ENCODE measurements at regions not wholly inside any gene's neighbourhood (a gene's known extent, or its start where the extent isn't known, plus 50 kb on each side); places are given as distances from the start of the nearest gene placed in this dataset.

DNA sequence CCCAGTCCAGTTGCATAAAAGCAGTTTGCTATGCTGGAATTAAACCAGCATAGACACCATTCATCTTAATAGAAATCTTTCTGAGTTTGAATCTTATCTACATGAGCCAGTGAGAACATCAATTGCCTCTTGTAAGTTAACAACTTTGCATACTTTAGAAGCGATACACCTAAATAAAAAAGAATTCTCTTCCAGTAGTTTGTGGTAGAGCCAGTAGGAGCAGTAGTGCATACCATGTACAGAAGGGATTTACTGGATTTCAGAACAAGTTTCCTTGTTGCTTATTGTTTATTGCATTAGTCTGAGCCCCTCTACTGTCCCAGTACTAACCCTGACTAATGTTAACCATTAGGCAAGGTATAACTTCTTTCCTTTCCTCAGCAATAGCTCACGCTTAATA lies 313.1 kb downstream of the TGFB2 start:
- Histone ChIP-seq H3K9me3 (replicated peaks; ENCODE audit: control insufficient read depth, insufficient read depth, low read depth, low read length) (no peaks in the 10 kb centered on the region), H3K9ac (ENCODE audit: insufficient read depth in 1 of 2, low read depth in 2 of 2, low read length in 2 of 2) (no peak overlapping the region), H3K27me3 (ENCODE audit: control insufficient read depth in 2 of 2, insufficient read depth in 2 of 2, low read length in 2 of 2) (no peaks in the 10 kb centered on the region), H3K79me2 (ENCODE audit: control insufficient read depth, insufficient read depth, low read length) (no peaks in the 10 kb centered on the region), H3K27ac (ENCODE audit: extremely low read depth, low read depth, low read length) (no peak overlapping the region), H2AFZ (ENCODE audit: low read depth, low read length) (no peak overlapping the region), H3K4me2 (ENCODE audit: insufficient read depth, low read length) (no peak overlapping the region), H4K20me1 (replicated peaks; ENCODE audit: control insufficient read depth, insufficient read depth, low read length) (no peaks in the 10 kb centered on the region), H3K4me1 (replicated peaks in 1 of 2; ENCODE audit: control insufficient read depth in 2 of 2, insufficient read depth in 2 of 2, low read length in 2 of 2) (no peaks in the 10 kb centered on the region), H3K9me1 (ENCODE audit: control insufficient read depth, insufficient read depth, low read length) (no peaks in the 10 kb centered on the region), H3K36me3 (ENCODE audit: control insufficient read depth, insufficient read depth, low read length) (no peaks in the 10 kb centered on the region), H3K4me3 (no peak overlapping the region)
- WGBS (ENCODE audit: insufficient coverage, low coverage, missing lambda C conversion rate) = 0% methylated on average over 2 of the region's 2 CpGs
- no TSS peak for BruUV-seq (replicated peaks)
- CTCF ChIA-PET (ENCODE audit: low intra/inter-chr PET ratio) = no interaction called here
- FAIRE-seq (no peak), ATAC-seq (no peak), DNase-seq (ENCODE audit: extremely low read depth in 1 of 4, low spot score in 3 of 4) (no peak)
- TF ChIP-seq RBM22 (IDR thresholded peaks at IDR 0.05; ENCODE audit: low read depth, low read length, poor library complexity, severe bottlenecking) = no peak
- TF ChIP-seq SIN3B (IDR thresholded peaks at IDR 0.05; ENCODE audit: low read depth) = no peak
- no peak for TF ChIP-seq POLR2G (IDR thresholded peaks at IDR 0.05; ENCODE audit: low read depth, low read length)
- TF ChIP-seq, protein P1, sequence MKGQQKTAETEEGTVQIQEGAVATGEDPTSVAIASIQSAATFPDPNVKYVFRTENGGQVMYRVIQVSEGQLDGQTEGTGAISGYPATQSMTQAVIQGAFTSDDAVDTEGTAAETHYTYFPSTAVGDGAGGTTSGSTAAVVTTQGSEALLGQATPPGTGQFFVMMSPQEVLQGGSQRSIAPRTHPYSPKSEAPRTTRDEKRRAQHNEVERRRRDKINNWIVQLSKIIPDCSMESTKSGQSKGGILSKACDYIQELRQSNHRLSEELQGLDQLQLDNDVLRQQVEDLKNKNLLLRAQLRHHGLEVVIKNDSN (CRISPR knock-in tag; IDR thresholded peaks at IDR 0.05) = no peak
- TF ChIP-seq RBM17 (IDR thresholded peaks at IDR 0.05; ENCODE audit: borderline replicate concordance, low read depth, low read length) = no peak
- TF ChIP-seq ZNF212 (CRISPR knock-in tag; IDR thresholded peaks at IDR 0.05) = no peak
- in situ Hi-C loops (cut with MboI) (no loop called here), intact Hi-C loops (cut with micrococcal nuclease) (no loop called here)
- POLR2A ChIA-PET = no interaction called here

DNA sequence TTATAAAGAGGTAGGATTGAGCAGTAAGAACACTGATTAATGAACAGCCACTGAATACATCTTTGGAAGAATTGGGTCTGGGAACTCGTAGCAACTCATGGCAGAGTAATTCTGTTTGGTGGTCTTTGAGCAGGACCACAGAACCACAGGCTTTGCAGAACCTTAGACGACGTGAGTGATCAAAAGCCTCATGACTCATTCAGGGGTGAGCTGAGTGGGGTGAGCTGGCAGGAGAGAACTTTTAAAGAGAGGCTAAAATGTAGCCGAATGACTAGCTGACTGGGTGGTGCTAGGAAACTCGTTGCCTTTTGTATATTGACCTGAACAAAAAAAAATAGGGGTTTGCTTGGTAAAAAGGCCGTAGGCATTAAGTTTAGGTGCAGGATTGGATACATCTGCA lies 313.8 kb downstream of the TGFB2 start:
- H2AFZ ChIP-seq (ENCODE audit: low read depth, low read length) = no peak overlapping the region
- POLR2A ChIA-PET = no interaction called here
- H3K9ac ChIP-seq (ENCODE audit: insufficient read depth in 1 of 2, low read depth in 2 of 2, low read length in 2 of 2) = no peak overlapping the region
- in situ Hi-C loops (cut with MboI) = no loop called here
- no peaks in the 10 kb centered on the region for H3K9me3 ChIP-seq (replicated peaks; ENCODE audit: control insufficient read depth, insufficient read depth, low read depth, low read length)
- no peaks in the 10 kb centered on the region for H4K20me1 ChIP-seq (replicated peaks; ENCODE audit: control insufficient read depth, insufficient read depth, low read length)
- CTCF ChIA-PET (ENCODE audit: low intra/inter-chr PET ratio) = no interaction called here
- H3K27ac ChIP-seq (ENCODE audit: extremely low read depth, low read depth, low read length) = no peak overlapping the region
- no peaks in the 10 kb centered on the region for H3K27me3 ChIP-seq (ENCODE audit: control insufficient read depth in 2 of 2, insufficient read depth in 2 of 2, low read length in 2 of 2)
- 0% methylated on average over 6 of the region's 6 CpGs for WGBS (ENCODE audit: insufficient coverage, low coverage, missing lambda C conversion rate)
- H3K36me3 ChIP-seq (ENCODE audit: control insufficient read depth, insufficient read depth, low read length) = no peaks in the 10 kb centered on the region
- H3K9me1 ChIP-seq (ENCODE audit: control insufficient read depth, insufficient read depth, low read length) = no peaks in the 10 kb centered on the region
- intact Hi-C loops (cut with micrococcal nuclease) = no loop called here
- DNase-seq (ENCODE audit: extremely low read depth in 1 of 4, low spot score in 3 of 4) (no peak), ATAC-seq (no peak), FAIRE-seq (no peak)
- no peak overlapping the region for H3K4me2 ChIP-seq (ENCODE audit: insufficient read depth, low read length)
- no TSS peak for BruUV-seq (replicated peaks)
- no peaks in the 10 kb centered on the region for H3K79me2 ChIP-seq (ENCODE audit: control insufficient read depth, insufficient read depth, low read length)
- H3K4me3 ChIP-seq = no peak overlapping the region
- H3K4me1 ChIP-seq (replicated peaks in 1 of 2; ENCODE audit: control insufficient read depth in 2 of 2, insufficient read depth in 2 of 2, low read length in 2 of 2) = no peaks in the 10 kb centered on the region
- TF ChIP-seq ILF3 (IDR thresholded peaks at IDR 0.05; ENCODE audit: borderline replicate concordance) = no peak
- TF ChIP-seq ZNF124 (CRISPR knock-in tag; IDR thresholded peaks at IDR 0.05) = no peak
- no peak for TF ChIP-seq KDM2B (CRISPR knock-in tag; IDR thresholded peaks at IDR 0.05)
- TF ChIP-seq MEIS2 (IDR thresholded peaks at IDR 0.05; ENCODE audit: partially characterized antibody) = no peak
- TF ChIP-seq, protein P2, sequence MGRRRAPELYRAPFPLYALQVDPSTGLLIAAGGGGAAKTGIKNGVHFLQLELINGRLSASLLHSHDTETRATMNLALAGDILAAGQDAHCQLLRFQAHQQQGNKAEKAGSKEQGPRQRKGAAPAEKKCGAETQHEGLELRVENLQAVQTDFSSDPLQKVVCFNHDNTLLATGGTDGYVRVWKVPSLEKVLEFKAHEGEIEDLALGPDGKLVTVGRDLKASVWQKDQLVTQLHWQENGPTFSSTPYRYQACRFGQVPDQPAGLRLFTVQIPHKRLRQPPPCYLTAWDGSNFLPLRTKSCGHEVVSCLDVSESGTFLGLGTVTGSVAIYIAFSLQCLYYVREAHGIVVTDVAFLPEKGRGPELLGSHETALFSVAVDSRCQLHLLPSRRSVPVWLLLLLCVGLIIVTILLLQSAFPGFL (CRISPR knock-in tag; IDR thresholded peaks at IDR 0.05) = no peak
- TF ChIP-seq SRSF1 (IDR thresholded peaks at IDR 0.05; ENCODE audit: low read depth, low read length) = no peak
- no peak for TF ChIP-seq TEAD4 (IDR thresholded peaks at IDR 0.05; ENCODE audit: low read length)
- no peak for TF ChIP-seq TEAD4 (CRISPR knock-in tag; IDR thresholded peaks at IDR 0.05; ENCODE audit: borderline replicate concordance)
- TF ChIP-seq ARHGAP35 (IDR thresholded peaks at IDR 0.05; ENCODE audit: partially characterized antibody) = no peak
- no peak for TF ChIP-seq NONO (IDR thresholded peaks at IDR 0.05; ENCODE audit: low read depth in 2 of 2, low read length in 1 of 2)
